G401 (cell line): ENCODE measurements at regions not wholly inside any gene's neighbourhood (a gene's known extent, or its start where the extent isn't known, plus 50 kb on each side); places are given as distances from the start of the nearest gene placed in this dataset.

Source experiments
- DNase-seq: peaks from one replicate; pipeline ENCODE4 v3.0.0-alpha.2; 2015; ENCODE audit warnings: low spot score
- in situ Hi-C: cut with HindIII; loops from 2 replicates; pipeline ENCODE4 v1.10.0; 2016; ENCODE audit warnings: low sequenced_read_pairs, mixed read lengths

DNA sequence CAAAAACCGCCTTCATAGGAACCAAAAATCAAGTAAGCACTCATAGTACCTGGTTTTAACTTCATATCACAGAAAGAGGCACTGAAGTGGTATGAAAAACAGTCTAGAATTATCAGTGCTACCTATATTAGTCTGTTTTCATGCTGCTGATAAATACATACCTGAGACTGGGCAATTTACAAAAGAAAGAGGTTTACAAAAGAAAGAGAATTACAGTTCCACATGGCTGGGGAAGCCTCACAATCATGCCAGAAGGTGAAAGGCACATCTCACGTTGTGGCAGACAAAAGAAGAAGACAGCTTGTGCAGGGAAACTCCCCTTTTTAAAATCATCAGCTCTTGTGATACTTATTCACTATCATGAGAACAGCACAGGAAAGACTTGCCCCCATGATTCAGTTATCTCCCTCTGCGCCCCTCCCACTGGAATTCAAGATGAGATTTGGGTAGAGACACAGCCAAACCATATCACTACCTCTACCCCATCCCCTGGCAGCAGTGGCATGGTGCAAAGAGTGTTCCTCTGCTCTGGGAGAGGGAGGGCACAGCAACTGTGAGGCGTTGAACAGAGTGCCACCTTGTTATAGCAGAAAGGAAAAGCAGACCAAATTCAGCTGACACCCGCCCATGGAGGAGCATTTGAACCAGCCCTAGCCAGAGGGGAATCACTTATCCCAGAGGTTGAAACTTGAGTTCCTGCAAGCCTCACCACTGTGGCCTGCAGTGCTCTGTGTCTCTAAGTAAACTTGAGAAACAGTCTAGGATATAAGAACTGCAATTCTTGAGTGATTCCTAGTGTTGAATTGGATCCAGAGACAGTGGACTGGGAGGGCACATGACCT lies 61.9 kb upstream of the PTPRZ1 start:
- in situ Hi-C loops, result no loop called here
- no peak for DNase-seq

DNA sequence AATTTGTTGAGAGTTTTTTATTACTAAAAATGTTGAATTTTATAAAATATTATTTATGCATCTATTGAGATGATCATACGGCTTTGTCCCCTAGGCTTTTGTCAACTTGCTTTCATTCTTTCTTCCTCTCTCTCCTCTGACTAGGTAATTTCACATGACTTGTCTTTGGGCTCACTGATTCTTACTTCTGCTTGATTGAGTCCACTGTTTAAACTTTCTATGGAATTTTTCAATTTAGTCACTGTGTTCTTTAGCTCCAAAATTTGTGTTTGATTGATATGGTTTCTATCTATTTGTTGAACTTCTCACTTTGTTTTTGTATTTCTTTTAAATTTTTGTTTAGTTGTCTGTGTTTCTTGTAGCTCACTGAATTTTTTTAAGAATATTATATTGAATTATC lies 65.9 kb upstream of the PTPRZ1 start:
- in situ Hi-C loops, result no loop called here
- DNase-seq, result no peak

DNA sequence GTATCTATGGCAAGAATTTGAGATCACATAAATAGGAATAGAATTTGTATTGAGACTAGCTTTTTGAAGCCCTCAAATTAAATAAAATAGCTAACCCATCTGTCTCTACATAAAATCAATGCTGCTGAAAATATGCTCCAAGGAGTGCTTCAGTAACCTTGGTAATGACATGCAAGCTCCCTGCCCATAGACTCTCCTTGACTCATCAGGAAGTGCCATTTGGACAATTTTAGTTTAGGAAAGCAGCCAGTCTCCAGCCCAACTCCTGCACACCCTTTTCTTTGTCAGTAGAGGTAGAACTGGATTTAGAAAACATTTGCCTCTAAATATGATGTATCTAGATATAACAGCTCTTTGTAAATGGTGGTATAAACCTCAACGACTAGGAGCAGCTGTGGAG lies 69.9 kb upstream of the PTPRZ1 start:
- DNase-seq, result no peak
- in situ Hi-C loops, result no loop called here

DNA sequence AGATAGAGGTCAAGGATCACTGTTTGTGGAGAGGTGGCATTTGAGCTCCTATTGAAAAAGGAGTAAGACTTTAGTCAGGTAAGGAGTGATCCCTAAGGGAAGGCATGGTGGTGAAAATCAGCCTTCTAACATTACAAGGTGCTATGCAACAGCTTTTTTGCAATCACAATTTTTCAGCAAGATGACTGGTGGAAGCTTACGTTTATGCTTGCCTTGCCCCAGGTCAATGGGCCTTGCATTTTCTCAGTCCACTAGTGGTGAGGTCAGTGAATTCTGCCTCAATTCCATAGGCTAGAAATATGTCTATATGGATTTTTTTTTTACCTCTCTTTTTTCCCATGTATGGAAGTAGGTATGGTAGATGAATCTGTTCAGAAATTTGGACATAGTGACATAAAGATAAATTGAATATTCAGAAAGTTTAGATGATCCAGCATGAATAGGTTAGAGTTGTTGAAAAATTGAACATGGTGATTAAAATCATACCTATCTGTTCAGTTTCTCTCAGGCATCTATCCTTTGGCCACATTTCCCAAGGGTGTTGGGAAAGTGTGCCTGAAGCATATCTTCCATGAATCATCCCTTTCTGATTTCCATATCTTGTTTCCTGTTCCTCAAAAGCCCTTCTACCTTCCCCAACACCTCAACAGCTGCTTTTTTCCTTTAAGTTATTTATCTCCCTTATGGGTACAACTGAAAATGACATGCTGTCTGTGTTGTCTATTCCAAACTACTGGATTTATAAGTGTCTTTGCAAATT lies 71.9 kb upstream of the PTPRZ1 start:
- in situ Hi-C loops, result no loop called here

DNA sequence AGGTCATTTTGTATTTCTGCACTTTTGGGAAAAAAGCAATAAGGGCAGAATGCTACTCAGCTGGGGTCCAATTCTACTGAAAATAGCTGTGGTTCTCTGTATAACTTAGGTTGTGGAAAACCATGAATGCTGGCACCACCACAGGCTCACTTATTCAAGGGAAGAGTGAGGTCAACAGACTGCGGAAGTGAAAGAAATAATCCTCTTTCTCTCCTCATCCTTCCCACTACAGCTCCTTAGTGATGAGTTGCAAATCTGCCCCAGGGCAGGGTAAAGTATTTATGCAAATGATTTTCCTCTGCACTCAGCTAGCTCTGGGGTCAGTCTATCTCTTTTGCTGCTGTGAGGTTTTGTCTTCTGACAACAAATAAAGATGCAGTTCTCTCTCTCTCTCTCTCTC lies 74.1 kb upstream of the PTPRZ1 start:
- DNase-seq, result no peak
- in situ Hi-C loops, result no loop called here

More for the DNA sequence above, 71.9 kb upstream of the PTPRZ1 start:
- no peak for DNase-seq

DNA sequence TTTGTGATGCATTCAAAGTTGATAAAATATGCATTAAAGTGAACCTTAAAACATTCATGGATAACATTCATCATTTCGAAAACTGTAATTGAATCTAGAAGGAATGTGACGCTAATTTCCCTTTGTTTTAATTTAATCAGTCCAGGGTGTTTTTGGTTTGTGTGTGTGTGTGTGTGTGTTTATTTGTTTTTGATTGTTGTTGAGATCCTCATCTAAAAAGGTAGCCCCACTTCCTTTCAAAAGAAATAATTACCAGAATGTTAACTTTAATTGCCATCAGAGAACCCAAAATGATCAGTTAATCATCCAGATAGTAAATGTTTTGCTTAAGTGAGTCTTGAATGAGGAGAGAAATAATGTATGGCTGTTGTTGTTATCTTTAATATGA lies 74.5 kb upstream of the PTPRZ1 start:
- in situ Hi-C loops, result no loop called here
- DNase-seq, result no peak

DNA sequence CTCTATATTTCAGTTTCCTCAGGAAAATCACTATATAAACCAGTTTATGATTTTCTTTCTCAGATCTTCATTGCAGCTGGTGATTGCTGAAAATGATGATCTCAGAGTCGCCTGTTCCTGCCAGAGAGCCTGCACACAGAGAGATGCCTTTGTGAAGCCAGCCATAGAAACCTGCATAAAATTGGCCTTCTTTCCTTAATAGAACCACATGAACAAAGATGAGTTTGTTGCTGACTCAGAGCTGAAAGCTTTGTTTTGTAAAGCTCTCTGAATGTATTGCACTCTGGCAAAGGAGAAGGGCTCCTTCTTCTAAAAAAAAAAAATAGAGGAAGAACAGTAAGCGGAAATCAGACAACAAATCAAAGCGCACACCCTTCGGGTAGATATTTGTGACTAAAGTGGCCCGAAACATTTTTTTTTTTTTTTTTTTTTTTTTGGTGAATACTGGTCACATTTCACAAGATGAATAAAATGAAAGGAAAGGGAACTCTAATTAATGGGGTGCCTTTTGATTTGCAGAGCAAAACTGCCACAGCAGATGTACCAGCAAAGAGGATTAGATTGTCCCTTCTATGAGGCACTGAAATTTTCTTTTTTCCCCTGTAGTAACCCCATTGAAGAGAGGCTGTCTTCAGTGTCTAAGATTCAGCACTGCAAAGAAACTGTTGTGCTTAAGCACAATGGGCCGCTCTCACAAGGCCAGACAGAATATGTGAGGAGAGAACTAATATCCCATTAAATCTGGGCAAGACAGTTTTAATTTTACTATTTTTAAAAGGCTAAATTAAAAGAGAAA lies 75.1 kb upstream of the PTPRZ1 start:
- in situ Hi-C loops, result no loop called here

DNA sequence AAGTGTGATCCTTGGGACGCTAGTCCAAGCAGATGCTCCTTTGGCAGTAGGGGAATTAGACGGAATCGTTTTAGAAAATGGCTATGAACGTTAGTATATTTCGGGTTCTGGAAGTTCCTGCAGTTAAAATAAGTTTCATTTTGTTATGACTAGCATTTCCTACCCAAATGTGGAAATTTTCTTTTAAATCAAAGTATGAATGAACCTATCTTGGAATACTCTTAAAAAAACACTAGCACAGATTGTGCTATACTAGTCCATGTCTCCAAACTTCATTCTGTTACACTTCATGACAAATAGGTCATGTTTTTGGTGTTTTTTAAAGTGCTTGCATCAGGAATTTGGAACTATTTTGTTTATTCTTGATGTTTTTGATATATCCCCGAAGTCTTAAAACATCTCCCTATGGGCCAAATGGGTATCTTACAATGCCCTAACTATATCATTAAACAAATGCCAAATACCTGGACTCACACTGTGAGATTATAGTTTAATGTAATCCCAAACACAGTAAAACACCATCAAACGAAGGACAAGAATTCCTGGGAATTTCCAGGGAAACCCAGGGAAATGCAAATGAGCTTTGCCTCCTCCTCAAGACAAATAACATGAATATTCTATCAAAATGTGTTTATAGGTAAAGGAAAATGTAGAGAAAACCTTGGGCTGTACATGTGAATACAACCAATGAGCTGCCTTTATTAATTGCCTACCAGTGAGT lies 75.9 kb upstream of the PTPRZ1 start:
- in situ Hi-C loops, result no loop called here
- no peak for DNase-seq

More for the DNA sequence above, 75.1 kb upstream of the PTPRZ1 start:
- DNase-seq, result peak; percentile 34

DNA sequence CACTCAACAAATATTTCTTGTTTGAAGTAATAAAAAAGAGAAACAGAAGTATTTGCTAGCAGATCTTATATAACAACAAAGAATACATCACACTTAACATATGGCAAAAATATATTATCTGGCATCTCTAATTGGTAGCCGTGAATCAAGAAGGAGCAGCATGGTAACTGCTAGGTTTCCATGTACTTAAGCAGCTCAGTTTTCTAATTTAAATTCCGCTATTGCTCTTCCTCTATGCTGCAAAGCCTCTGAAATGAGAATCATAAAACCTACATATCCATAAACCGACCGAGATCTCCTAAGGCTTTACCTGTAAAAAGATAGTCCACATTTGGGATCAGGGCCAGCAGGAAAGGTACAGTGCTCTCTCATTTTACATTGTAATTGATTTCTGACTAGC lies 76.6 kb upstream of the PTPRZ1 start:
- in situ Hi-C loops, result no loop called here
- no peak for DNase-seq

DNA sequence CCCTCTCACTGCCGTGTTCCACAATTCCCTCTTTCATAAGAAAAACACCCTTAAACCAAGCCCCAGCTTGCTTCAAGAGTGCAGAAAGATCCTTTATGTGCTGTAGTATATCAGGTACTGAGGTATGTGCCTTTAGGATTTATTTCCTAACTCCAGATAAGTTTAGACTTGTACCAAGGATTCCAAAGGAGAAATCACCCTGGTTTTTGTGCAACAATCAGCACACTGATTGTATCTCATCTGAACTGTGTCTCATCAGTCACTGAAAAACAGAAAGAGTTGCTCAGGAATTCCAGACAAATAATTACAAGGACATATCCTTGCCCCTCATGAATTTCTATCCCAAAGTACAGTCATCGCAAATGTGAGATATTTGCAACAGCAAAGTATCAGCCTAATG lies 77.2 kb upstream of the PTPRZ1 start:
- no peak for DNase-seq
- in situ Hi-C loops, result no loop called here

DNA sequence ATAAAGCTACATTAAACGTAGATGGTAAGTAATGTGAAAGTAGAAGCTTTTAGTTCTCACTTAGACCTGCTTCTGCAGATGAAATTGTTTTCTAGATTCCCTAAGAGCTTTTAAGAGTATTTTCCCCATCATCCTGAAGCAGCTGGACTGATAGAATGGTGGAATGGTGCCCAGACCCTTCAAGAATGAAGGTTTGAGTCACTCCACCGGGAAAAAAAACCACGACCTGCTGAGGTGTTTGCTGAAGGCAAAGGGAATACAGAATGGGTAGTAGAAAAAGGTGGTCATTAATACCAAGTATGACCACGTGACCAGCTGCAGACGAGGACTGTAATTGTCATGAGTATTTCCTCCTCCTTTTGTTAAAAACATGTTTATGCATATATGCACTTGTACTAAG lies 79.2 kb upstream of the PTPRZ1 start:
- no peak for DNase-seq
- in situ Hi-C loops, result no loop called here

DNA sequence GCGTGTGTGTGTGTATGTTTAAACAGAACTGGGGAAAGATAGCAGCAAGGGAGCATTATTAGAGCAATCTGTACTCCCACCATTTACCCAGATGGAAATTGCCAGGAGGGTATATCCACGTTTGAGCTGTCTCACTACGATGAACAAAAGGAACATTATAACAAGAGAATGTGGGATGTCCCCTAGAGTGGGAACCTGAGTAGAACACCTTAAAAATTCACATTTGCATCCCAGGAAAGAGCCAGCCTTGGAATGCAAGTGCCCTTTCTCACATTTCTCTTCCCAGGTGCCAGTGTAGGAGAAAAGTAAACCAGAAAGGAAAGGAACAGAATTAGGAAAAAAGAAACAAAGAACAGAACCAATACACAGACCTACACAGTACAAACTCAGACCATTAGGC lies 95.3 kb upstream of the PTPRZ1 start:
- in situ Hi-C loops, result no loop called here
- no peak for DNase-seq

DNA sequence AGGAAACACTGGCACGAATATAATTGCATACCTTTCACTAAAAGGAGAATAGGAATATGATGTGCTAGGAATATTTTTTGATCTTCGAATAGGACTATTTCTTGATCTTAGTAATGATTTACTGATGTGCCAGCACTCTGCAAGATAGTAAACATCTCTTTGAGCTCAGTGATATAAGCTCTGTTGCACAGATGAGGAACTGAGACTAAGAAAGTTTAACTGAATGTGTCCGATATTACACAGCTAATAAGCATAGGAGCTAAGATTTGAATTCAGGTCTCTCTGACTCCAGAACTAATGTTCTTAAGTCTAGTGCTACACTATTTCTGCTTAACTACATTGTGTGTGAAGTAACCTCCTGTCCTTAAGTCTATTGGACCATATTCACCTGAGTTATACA lies 98.4 kb upstream of the PTPRZ1 start:
- in situ Hi-C loops, result no loop called here
- DNase-seq, result no peak

DNA sequence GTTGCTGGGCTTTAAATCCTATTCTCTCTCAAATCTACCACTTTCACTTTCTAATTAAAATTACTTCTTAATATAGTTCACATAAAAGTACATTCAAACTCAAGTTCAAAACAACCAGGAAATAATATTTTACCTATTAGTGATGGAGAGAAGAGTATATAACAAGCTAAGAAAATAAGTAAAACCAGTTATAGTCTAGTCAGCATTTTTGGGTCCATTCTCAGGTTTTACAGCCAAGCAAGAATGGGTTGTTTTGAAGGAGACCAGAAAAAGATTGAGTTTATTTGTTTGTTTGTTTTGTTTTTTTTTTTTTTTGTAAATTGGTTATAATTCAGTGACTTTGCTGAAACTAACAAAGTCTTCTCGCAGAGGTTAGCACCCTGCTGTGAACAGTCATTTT lies 106.3 kb upstream of the PTPRZ1 start:
- in situ Hi-C loops, result no loop called here
- DNase-seq, result no peak

DNA sequence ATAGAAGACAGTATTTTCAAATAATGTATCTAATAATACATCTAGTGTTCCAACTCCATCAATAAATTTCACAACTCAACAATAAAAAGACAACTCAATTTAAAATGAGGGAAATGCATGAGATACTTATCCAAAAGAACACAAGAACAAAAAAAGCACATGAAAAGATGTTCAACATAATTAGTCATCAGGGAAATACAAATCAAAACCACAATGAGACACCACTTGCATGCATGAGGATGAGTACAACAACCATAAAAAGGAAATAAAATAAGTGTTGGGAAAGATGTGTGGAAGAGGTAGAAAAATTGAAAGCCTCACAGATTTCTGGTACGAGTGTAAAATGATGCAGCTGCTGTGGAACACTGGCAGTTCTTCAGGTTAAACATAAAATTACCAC lies 111.6 kb upstream of the PTPRZ1 start:
- DNase-seq, result no peak
- in situ Hi-C loops, result no loop called here

DNA sequence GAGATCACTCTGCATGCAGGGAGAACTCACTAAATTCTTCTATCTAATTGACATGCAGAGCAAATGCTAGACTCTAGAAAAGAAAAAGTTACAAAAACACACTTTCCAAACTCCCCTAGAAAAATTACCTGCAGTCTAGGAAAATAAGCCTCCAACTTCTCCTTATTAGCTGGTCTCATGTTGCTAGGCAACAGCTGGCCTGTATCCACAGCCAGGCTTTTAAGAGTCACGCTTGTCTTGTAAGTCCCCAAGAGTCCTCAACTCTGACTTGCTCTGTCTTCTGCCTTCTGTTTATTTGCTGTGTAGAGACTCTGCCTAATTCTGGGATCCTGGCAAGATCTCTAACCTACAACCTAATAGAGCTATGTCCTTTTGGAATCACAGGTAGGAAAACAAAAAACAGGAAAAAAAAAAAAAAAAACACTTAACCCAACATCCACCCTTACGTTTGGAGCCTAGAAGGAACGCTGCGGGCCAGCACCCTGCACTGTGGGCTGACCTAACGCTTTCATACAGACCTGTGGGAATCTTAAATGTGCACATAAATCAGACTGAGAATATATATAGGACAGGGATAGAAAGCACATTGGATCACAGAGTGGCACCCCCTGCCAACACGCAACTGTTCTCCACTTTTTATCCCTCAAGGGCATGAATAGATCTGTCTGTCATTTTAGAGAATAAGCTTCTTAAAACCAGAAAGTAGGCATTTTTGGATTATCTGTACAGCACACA lies 117.0 kb upstream of the PTPRZ1 start:
- in situ Hi-C loops, result no loop called here
- peak; percentile 22 for DNase-seq

DNA sequence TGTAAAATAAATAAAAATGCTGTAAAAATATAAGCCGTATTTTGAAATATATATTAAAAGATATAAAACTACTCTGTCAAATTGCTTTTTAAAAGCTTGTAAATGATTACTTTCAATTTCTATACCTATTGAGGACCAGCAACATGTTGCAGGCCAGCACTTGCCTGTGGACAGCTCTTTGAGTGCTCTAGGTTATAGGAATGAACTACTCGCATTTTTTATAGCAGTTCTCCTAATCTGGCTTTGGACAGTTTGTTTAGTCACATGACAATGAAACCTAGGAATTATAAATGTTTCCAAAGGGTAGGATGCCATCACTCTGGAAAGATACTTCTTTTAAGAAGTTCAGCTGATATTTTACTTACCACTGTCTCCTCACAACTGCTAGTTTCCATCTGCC lies 117.7 kb upstream of the PTPRZ1 start:
- DNase-seq, result no peak
- in situ Hi-C loops, result no loop called here

DNA sequence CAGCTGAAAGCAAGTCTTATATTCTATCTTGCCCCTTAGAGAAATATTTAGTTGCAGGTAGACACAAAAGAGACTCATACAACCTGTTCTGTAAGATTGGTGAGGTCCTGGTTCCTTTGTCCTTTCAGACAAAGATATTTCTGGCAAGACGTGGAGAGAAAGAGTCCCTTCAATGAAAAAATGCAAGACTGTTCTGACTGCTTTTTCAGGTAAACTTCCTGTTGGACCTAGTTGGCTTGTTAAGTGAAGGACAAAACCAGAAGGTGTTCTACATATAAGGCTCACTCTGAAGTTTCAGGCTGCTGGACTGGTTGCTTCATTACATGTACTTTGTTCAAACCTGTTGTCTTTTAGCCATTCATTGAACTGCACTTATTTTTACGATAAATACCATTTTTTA lies 119.0 kb upstream of the PTPRZ1 start:
- in situ Hi-C loops, result no loop called here
- no peak for DNase-seq

DNA sequence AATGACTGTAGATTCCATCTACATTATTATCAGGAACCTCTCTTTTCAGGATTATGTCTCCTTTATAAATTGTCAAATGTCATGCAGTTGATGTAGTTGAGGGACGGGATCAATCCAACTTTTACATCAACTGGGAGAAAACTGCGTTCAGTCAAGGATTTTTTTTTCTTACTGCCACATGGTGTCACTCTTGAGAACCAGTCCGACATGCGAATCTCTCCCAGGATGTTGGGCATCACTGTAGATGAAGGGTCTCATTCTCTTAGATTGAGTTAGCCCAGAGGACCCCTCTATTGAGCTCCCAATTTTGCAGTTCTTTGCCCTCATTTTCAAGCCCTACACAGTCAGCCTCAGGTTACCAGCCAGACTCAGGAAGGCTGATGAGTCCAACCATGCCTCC lies 120.3 kb upstream of the PTPRZ1 start:
- in situ Hi-C loops, result no loop called here
- no peak for DNase-seq
